ENCODE measurements at regions not wholly inside any gene's neighbourhood (a gene's known extent, or its start where the extent isn't known, plus 50 kb on each side); places are given as distances from the start of the nearest gene placed in this dataset.

DNA sequence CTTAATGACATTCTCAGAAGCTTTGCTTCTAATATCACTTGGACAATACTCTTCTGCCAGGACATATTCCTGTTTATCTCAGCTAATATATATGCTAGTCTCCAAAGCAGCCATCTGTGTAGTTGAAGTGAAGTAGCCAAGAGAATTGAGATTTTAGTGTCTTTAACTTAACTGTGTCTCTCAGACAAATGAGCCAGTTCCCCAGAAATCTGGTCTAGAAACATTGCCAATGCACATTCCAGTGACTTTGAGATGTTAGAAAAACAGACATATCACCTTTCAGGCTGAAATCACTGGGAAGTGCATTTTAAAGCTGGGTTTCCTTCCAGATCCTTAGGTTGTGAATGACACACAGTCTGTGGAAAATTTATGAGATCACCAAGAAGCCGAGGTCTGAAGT is 114.6 kb downstream of the MTX3 start:
- no peaks in the 10 kb centered on the region for H3K36me3 ChIP-seq
- intact Hi-C loops (cut with DNase I) = loop anchor here in 1 of 10 donors (10.0 kb wide), 1 partner anchor 98 kb away; no protein-coding TSS in a partner anchor
- WGBS, 2 donors = 76 to 85% methylated on average over 1 of the region's 1 CpG
- H3K27ac ChIP-seq = peak overlapping the region in 3 of 10 donors; percentile 44 to 83 (median 64)
- TF ChIP-seq, protein P1, sequence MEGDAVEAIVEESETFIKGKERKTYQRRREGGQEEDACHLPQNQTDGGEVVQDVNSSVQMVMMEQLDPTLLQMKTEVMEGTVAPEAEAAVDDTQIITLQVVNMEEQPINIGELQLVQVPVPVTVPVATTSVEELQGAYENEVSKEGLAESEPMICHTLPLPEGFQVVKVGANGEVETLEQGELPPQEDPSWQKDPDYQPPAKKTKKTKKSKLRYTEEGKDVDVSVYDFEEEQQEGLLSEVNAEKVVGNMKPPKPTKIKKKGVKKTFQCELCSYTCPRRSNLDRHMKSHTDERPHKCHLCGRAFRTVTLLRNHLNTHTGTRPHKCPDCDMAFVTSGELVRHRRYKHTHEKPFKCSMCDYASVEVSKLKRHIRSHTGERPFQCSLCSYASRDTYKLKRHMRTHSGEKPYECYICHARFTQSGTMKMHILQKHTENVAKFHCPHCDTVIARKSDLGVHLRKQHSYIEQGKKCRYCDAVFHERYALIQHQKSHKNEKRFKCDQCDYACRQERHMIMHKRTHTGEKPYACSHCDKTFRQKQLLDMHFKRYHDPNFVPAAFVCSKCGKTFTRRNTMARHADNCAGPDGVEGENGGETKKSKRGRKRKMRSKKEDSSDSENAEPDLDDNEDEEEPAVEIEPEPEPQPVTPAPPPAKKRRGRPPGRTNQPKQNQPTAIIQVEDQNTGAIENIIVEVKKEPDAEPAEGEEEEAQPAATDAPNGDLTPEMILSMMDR (IDR thresholded peaks at IDR 0.05) = no peak
- ATAC-seq (no peak), DNase-seq (no peak)
- no peak overlapping the region for H3K4me3 ChIP-seq
- no peaks in the 10 kb centered on the region for H3K27me3 ChIP-seq
- peaks cover 0 to 48% (median 18%) of the 10 kb centered on the region in 9 donors for H3K4me1 ChIP-seq
- H3K9me3 ChIP-seq = no peaks in the 10 kb centered on the region

DNA sequence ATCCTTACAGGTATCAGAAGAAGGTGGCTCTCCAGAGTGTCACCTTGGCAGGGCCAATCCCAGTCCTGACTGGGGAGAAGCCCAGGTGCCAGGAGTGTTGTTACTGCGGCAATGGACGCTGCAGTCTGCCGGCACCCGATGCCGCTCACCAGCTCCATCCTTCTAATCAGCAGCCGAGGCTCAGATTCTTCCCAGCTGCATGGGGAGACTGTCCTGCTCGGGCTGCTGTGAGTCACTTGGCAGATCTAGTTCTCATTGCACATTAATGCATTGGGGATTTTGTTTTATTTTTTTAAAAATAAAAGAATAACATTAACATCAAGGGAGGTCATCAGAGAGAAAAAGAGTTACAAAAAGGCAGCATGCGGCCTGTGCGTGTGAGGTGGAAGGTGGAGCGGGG is 115.8 kb downstream of the MTX3 start:
- Histone ChIP-seq H3K4me3 (no peak overlapping the region), H3K9me3 (no peaks in the 10 kb centered on the region), H3K4me1 (peaks cover 0 to 57% (median 18%) of the 10 kb centered on the region in 9 donors), H3K36me3 (no peaks in the 10 kb centered on the region), H3K27ac (peak overlapping the region in 8 of 10 donors; percentile 37 to 83 (median 53)), H3K27me3 (no peaks in the 10 kb centered on the region)
- TF ChIP-seq, protein P1 (IDR thresholded peaks at IDR 0.05) = no peak
- peak; percentile 42 to 73 (median 60) for ATAC-seq
- intact Hi-C loops (cut with DNase I) = loop anchor here in 1 of 10 donors (10.0 kb wide), 1 partner anchor 100 kb away; no protein-coding TSS in a partner anchor
- peak; percentile 35 to 46 for DNase-seq
- WGBS, 2 donors = 69 to 79% methylated on average over 10 of the region's 10 CpGs

DNA sequence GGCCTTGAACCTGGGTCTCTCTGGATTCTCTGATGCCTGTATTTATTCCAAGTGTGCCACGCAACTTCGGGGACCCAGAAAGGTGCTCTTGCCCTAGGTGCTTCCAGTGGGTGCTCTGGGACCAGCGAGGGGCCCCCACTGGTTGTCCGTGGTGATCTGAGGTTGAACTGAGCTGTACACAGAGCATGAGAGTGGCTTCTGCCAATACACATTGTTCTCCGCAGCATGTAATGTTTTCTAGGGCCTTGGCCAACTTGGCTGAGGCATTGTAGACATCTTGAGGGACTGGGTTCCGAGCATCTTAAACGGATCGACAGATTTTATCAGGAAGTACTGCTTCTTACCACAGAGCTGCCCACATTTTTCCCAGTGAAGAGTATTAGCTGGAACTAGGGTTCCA is 117.9 kb downstream of the MTX3 start:
- no peak overlapping the region for H3K4me3 ChIP-seq
- TF ChIP-seq, protein P1 (IDR thresholded peaks at IDR 0.05) = no peak
- intact Hi-C loops (cut with DNase I) = loop anchor here in 2 of 10 donors (5.0 to 10.0 kb wide), 2 partner anchors 99 to 102 kb away; no protein-coding TSS in a partner anchor
- H3K4me1 ChIP-seq = peaks cover 0 to 57% (median 18%) of the 10 kb centered on the region in 9 donors
- no peak for DNase-seq
- H3K27me3 ChIP-seq = no peaks in the 10 kb centered on the region
- H3K27ac ChIP-seq = peak overlapping the region in 8 of 10 donors; percentile 8 to 83 (median 54)
- no peaks in the 10 kb centered on the region for H3K9me3 ChIP-seq
- peak in 3 of 8 donors; percentile 19 to 38 (median 24) for ATAC-seq
- no peaks in the 10 kb centered on the region for H3K36me3 ChIP-seq
- WGBS, 2 donors = 65 to 81% methylated on average over 8 of the region's 8 CpGs

DNA sequence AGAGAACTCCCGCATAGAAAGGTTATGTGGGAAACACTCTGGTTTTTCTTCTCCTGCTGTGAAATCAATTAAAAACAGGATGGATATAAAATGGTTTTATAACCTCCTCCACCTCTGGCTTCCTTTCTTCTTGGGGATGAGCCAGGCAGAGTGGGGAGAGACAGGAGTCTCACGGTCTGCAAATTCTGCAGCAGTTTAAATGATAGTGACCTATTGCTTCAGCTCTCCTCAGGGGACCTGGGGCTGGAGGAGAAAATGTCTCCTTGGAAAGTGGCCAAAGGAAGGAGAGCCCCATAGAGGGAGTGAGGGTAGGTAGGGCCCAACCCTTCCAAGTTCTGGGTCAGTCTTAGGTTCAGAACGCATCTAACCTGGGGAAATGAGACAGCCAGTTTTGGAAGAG is 118.8 kb downstream of the MTX3 start:
- peak in 1 of 2 donors; percentile 72 for DNase-seq
- TF ChIP-seq, protein P1 (IDR thresholded peaks at IDR 0.05) = no peak
- H3K4me1 ChIP-seq = peaks cover 0 to 57% (median 18%) of the 10 kb centered on the region in 9 donors
- no peaks in the 10 kb centered on the region for H3K36me3 ChIP-seq
- ATAC-seq = peak; percentile 54 to 86 (median 70)
- no peaks in the 10 kb centered on the region for H3K27me3 ChIP-seq
- 47 to 55% methylated on average over 3 of the region's 3 CpGs for WGBS, 2 donors
- intact Hi-C loops (cut with DNase I) = loop anchor here in 2 of 10 donors (5.0 to 10.0 kb wide), 2 partner anchors 100 to 103 kb away; no protein-coding TSS in a partner anchor
- no peaks in the 10 kb centered on the region for H3K9me3 ChIP-seq
- no peak overlapping the region for H3K4me3 ChIP-seq
- H3K27ac ChIP-seq = peak overlapping the region in 6 of 10 donors; percentile 13 to 83 (median 62)

Data from heart right ventricle (tissue), 16 donors.